GM12872 (cell line): ENCODE measurements at regions not wholly inside any gene's neighbourhood (a gene's known extent, or its start where the extent isn't known, plus 50 kb on each side); places are given as distances from the start of the nearest gene placed in this dataset.

Experiments
- TF ChIP-seq, protein P1 (sequence below): IDR thresholded peaks from 3 replicates; pipeline ENCODE4 v1.5.1; 2011; ENCODE audit warnings: low read depth, mild to moderate bottlenecking, low read length, moderate library complexity; ENCODE audit not compliant: insufficient read depth

DNA sequence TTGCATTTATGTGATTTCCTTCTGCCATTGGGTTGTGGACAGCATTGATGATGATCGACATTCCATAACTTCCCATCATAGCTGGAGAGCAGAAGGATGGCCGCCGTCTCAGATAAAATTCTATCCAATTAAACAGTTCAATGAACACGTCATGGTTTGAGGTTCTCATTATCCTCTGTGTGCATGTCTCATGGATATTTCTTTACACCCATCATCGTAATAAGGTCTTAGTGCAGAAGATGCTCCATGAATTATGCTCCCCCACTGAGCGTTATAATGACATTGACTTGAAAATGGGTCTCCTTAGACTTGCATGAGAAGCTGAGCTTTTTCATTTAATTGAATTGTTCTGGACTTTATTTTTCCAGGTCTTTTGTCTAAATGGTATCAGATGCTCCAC, 92.1 kb downstream of the TRIM42 start:
- TF ChIP-seq, protein P1, sequence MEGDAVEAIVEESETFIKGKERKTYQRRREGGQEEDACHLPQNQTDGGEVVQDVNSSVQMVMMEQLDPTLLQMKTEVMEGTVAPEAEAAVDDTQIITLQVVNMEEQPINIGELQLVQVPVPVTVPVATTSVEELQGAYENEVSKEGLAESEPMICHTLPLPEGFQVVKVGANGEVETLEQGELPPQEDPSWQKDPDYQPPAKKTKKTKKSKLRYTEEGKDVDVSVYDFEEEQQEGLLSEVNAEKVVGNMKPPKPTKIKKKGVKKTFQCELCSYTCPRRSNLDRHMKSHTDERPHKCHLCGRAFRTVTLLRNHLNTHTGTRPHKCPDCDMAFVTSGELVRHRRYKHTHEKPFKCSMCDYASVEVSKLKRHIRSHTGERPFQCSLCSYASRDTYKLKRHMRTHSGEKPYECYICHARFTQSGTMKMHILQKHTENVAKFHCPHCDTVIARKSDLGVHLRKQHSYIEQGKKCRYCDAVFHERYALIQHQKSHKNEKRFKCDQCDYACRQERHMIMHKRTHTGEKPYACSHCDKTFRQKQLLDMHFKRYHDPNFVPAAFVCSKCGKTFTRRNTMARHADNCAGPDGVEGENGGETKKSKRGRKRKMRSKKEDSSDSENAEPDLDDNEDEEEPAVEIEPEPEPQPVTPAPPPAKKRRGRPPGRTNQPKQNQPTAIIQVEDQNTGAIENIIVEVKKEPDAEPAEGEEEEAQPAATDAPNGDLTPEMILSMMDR: no peak

DNA sequence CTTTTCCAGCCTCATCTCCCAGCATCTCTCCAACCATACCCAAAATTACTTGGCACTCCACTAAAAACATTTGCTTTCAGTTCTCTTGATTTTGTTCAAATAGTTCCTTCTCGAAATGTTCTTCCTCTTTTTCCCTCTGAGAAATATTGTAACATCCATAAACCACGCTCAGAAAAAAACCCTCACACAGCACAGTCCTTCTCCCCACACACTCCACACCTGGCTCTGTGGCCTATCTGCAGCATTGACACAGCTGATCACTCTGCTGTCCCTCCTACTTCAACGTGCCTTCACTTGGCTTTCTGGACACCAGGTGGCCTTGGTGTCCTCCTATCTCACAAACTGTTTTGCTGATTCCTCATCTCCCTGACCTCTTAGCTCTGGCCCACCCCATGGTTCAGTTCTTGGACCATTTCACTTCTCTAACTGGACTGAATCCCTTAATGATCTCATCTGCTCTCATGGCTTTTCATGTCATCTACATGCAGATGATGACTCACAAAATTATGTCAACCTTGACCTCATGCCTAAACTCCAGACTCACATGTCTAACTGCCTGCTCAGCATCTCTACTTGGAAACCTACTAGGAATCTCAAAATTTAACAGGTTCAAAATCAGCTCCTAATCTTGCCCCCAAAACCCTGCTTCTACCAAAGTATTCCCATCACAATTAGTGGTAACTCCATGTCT, 93.3 kb downstream of the TRIM42 start:
- TF ChIP-seq, protein P1: no peak

- TF ChIP-seq, protein P1: no peak
Measured at GRCh38 chr3:140777631-140778233, 99.9 kb downstream of the TRIM42 start.

DNA sequence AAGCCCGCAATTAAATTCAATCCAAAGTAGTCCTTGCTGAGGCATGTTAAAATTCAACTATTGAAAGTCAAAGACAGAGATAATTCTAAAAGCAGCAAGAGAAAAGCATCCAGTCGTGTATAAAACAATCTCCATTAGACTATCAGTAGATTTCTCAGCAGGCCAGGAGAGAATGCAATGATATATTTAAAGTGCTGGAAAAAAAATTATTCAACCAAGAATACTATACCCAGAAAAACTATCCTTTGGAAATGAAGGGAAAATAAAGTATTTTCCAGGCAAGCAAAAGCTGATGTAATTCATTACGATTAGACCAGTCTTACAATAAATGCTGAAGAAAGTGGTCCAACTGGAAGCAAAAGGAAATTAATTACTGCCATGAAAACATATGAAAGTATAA, 113.5 kb downstream of the TRIM42 start:
- TF ChIP-seq, protein P1: no peak

DNA sequence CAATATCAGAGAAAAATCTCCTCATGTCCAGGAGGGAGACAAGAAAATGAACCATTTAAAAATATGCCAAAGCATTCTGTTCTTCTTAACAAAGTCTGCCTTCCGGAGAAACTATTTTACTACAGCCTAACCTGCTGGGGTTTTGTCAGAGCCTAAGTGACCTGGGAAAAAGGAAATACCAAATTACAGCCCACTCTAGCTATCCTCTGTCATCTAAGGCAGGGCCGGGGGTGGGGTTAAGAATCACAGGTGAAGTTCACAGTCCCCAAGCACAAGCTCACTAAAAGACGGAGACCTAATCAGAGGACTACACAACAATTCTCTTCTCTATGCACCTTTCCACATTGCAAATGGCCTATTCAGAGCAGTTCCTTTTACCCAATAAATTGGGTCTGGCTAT, 116.6 kb downstream of the TRIM42 start:
- TF ChIP-seq, protein P1: no peak

DNA sequence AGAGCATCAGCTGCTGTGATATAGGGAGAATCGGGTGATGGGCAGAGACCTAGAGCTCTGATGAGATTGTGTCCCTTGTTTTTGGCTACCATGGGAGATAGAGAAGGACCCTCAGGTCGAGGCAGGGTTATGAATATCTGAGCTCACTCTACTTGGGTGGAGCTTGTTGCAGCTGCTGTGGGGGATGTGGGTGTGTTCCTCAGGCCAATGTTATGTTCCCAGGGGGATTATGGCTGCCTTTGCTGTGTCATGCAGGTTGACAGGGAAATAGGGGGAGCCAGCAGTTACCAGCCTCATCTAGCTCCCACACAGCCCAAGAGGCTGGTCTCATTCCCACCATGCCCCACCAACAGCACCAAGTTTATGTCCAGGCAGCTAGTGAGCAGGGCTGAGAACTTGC, 131.5 kb downstream of the TRIM42 start:
- TF ChIP-seq, protein P1: no peak

DNA sequence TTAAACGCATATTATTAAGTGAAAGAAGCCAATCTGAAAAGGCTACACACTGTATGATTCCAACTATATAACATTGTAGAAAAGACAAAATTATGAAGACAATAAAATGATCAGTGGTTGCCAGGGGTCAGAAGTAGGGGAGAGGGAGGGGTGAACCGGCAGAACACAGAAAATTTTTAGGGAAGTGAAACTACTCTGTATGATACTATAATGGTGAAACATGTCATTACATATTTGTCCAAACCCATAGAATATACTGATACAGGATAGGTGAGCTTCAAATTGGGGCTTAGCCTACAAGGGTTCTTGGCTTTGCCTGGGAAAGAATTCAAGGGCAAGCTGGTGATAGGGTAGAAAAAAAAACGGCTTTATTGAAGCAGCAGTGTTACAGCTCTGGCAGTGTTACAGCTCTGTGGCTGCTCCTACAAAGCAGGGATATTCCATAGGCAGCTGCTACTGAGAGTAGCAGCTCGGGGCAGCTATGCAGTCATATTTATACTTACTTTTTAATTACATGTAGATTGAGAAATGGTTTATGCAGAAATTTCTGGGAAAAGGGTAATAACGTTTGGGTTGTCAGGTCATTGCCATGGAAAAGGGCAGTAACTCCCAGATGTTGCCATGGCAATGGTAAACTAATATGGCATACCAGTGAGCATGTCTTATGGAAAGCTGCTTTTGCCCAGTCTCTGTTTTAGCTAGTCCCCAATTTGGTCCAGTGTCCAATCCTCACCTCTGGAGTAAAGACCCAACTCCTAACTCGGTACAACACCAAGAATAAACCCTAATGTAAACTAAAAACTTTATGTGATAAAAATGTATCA, 125.1 kb upstream of the SLC25A36 start:
- TF ChIP-seq, protein P1: no peak
